Choroid plexus epithelial cell (primary cell): ENCODE measurements at regions not wholly inside any gene's neighbourhood (a gene's known extent, or its start where the extent isn't known, plus 50 kb on each side); places are given as distances from the start of the nearest gene placed in this dataset.

Source experiments
- DNase-seq: peaks from one replicate; pipeline ENCODE4 v3.0.0-alpha.2; 2010; ENCODE audit warnings: low read depth
- H3K4me3 ChIP-seq: 2 replicates; pipeline ENCODE4 v1.5.1; 2011; ENCODE audit warnings: low read depth, mild to moderate bottlenecking, control low read depth, low read length, moderate library complexity
- CTCF ChIP-seq: conservative IDR thresholded peaks from 2 replicates; pipeline ENCODE4 v1.5.1; 2011; ENCODE audit warnings: low read depth, mild to moderate bottlenecking, control low read depth, inconsistent platforms, low read length, moderate library complexity

- no peak overlapping the region for H3K4me3 ChIP-seq
- DNase-seq = no peak
- no peak for TF ChIP-seq CTCF
These were observed 1049.6 kb upstream of the ADGRL4 start for GRCh38 chr1:80056179-80056578.

DNA sequence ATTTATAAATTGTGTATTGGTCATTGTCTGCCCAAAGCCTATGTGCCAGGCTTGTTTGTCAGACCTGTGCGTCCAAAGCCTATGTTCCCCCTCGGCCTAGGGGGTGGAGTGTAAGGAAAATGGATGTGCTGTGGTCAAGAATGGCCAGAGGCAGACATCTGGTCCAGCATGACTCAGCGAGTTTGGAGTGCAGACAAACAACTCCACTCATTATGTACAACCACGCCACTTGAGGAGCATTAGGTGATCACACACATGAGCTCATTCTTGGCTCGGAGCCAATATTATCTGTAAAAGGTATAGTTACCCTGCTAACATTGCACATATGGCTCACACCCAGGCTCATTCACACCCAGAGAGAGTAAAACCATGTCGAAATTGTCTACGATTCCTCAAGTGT is 1047.6 kb upstream of the ADGRL4 start:
- DNase-seq = peak; percentile 77
- TF ChIP-seq CTCF = no peak
- no peak overlapping the region for H3K4me3 ChIP-seq

DNA sequence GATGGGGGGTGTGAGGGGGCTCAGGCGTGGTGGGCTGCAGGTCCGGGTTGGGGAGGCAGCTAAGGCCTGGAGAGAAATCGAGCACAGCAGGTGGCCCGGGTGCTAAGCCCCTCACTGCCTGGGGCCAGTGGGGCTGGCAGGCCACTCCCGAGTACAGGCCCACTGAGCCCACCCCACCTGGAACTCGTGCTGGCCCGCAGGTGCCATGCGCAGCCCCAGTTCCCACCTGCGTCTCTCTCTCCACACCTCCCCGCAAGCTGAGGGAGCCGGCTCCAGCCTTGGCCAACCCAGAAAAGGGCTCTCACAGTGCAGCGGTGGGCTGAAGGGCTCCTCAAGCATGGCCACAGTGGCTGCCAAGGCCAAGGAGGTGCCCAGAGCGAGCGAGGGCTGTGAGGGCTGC is 1047.1 kb upstream of the ADGRL4 start:
- H3K4me3 ChIP-seq = no peak overlapping the region
- no peak for TF ChIP-seq CTCF
- DNase-seq = no peak

DNA sequence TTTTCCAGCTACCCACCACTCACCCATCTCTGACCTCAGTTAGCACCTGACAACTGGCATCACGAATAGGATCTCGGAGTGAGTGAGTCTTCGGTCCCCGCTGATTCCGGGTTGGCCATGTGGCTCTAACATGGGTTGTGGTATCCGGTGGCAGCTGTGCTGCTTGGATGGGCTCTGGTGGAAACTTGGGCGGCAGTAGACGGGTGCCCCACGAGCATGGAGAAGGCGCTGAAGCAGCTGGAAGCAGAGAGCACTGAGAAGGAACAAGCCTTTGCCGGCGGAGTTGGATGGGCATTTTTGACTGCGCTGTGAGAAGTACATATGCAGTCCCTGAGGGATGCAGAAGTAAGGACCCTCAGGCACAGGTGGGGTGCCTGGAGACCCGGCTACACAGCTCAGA is 1044.0 kb upstream of the ADGRL4 start:
- DNase-seq = no peak
- H3K4me3 ChIP-seq = no peak overlapping the region
- TF ChIP-seq CTCF = no peak

DNA sequence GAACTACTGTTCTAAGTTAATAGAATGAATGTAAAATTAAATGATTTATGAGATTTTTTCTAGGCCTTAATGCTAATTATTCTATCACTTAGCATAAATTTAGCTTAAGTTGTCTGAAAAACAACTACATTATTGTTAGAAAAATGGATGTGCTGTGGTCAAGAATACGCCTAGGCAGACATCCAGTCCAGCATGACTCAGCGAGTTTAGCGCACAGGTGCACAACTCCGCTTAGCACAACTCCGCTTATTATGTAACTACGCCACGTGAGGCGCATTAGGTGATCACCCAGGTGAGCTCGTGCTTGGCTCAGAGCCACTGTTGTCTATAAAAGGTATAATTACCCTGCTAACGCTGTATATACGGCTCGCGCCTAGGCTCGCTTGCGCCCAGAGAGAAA is 1043.6 kb upstream of the ADGRL4 start:
- no peak for DNase-seq
- TF ChIP-seq CTCF = no peak
- no peak overlapping the region for H3K4me3 ChIP-seq

DNA sequence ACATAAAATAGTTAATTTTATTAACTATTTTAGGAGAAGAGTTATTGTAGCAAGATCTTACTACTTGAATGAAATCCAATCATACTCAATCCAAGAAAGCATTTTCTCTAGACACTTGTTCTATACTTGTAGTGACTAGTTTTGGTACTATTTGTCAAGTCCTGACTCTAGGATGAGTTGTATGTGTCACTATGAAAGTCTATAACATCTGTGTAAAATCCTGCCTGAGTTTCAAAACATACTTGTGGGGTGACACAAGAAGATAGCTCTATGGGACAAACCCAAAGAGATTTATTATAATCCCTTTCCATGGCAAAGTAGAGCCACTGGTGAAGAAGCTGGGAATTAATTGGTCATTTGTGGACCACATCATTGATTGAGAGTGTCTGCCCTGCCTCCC is 1042.2 kb upstream of the ADGRL4 start:
- no peak for DNase-seq
- no peak overlapping the region for H3K4me3 ChIP-seq
- TF ChIP-seq CTCF = no peak

DNA sequence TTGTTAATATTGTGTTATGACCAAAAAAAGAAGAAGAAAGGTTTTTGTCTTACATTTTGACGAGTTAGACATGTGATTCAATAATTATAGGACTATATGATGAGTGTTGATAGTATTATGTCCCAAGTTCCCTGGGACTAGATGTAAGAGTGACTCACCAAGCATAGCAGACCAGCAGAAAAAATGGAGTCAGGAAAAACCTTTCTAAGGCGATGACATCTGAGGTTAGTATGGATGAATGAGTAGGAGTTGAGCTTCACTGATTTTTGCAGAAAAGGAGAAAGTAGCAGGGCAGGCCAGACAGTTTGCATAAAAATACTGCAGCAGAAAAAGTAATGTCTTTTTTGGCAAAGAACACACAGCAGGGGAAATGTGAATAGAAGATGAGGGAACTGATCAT is 1041.3 kb upstream of the ADGRL4 start:
- no peak for TF ChIP-seq CTCF
- no peak overlapping the region for H3K4me3 ChIP-seq
- DNase-seq = peak; percentile 69
